Neural cell (in vitro differentiated cells): ENCODE measurements at regions not wholly inside any gene's neighbourhood (a gene's known extent, or its start where the extent isn't known, plus 50 kb on each side); places are given as distances from the start of the nearest gene placed in this dataset.

Source experiments
- CTCF ChIP-seq: fragments of 450-650 bp; IDR thresholded peaks from 2 replicates; pipeline ENCODE4 v1.5.1; 2014; ENCODE audit warnings: antibody characterized with exemption, mild to moderate bottlenecking, moderate library complexity; ENCODE audit not compliant: poor library complexity, severe bottlenecking
- EZH2 ChIP-seq: fragments of 200-600, 300-800 bp; shearing (Covaris generic), sonication (generic); IDR thresholded peaks from 2 replicates; pipeline ENCODE4 v1.6.1; 2014; ENCODE audit warnings: antibody characterized with exemption, low read length, borderline replicate concordance, mild to moderate bottlenecking; ENCODE audit not compliant: insufficient read depth, poor library complexity, severe bottlenecking
- TF ChIP-seq, protein P1 (sequence below): IDR thresholded peaks from 2 replicates; pipeline ENCODE4 v1.6.1; 2012; ENCODE audit warnings: borderline replicate concordance

GRCh38 chr5:128662997-128663396, 125.0 kb upstream of the FBN2 start:
- TF ChIP-seq CTCF (no peak), EZH2 (no peak)
- TF ChIP-seq, protein P1, sequence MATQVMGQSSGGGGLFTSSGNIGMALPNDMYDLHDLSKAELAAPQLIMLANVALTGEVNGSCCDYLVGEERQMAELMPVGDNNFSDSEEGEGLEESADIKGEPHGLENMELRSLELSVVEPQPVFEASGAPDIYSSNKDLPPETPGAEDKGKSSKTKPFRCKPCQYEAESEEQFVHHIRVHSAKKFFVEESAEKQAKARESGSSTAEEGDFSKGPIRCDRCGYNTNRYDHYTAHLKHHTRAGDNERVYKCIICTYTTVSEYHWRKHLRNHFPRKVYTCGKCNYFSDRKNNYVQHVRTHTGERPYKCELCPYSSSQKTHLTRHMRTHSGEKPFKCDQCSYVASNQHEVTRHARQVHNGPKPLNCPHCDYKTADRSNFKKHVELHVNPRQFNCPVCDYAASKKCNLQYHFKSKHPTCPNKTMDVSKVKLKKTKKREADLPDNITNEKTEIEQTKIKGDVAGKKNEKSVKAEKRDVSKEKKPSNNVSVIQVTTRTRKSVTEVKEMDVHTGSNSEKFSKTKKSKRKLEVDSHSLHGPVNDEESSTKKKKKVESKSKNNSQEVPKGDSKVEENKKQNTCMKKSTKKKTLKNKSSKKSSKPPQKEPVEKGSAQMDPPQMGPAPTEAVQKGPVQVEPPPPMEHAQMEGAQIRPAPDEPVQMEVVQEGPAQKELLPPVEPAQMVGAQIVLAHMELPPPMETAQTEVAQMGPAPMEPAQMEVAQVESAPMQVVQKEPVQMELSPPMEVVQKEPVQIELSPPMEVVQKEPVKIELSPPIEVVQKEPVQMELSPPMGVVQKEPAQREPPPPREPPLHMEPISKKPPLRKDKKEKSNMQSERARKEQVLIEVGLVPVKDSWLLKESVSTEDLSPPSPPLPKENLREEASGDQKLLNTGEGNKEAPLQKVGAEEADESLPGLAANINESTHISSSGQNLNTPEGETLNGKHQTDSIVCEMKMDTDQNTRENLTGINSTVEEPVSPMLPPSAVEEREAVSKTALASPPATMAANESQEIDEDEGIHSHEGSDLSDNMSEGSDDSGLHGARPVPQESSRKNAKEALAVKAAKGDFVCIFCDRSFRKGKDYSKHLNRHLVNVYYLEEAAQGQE, result no peak
